ENCODE measurements at regions not wholly inside any gene's neighbourhood (a gene's known extent, or its start where the extent isn't known, plus 50 kb on each side); places are given as distances from the start of the nearest gene placed in this dataset.

GRCh38 chr3:83426300-83426699, 1532.5 kb upstream of the CADM2 start:
- TF ChIP-seq ZKSCAN1 (IDR thresholded peaks at IDR 0.05; ENCODE audit: low read depth, low read length) (no peak), EZH2 (IDR thresholded peaks at IDR 0.05; ENCODE audit: borderline replicate concordance, low read depth, low read length) (no peak), RAD51 (IDR thresholded peaks at IDR 0.05; ENCODE audit: borderline replicate concordance, low read depth) (no peak), POLR2A (conservative IDR thresholded peaks at IDR 0.05) (no peak), DPF2 (IDR thresholded peaks at IDR 0.05) (no peak), EP300 (IDR thresholded peaks at IDR 0.05; ENCODE audit: low read length) (no peak), PCBP1 (IDR thresholded peaks at IDR 0.05; ENCODE audit: low read depth, low read length, poor library complexity, severe bottlenecking) (no peak), ELK1 (CRISPR knock-in tag; IDR thresholded peaks at IDR 0.05) (no peak)

Data from K562 (cell line).